Activated naive CD4-positive, alpha-beta T cell treated with anti-CD3 and anti-CD28 coated beads, Interleukin-2, amount 10 ng/mL, durations not matched to agents 7 days and 5 days (primary cell): ENCODE measurements at regions not wholly inside any gene's neighbourhood (a gene's known extent, or its start where the extent isn't known, plus 50 kb on each side); places are given as distances from the start of the nearest gene placed in this dataset.
"Not testable (repeated sequence)": the region's sequence is repeated elsewhere in the genome, so short reads cannot be mapped to it uniquely, and the experiment has no call there.

Experiments
- CTCF ChIA-PET: fragments of 350-600 bp; sonication (Branson Sonifier 250); formaldehyde crosslinking; loops from one replicate; lab custom pipeline; 2021; ENCODE audit warnings: antibody characterized with exemption; lab: Charles Lee
- DNase-seq: peaks from one replicate; pipeline ENCODE4 v3.0.0-alpha.2; 2020
- H3K27ac Mint-ChIP-seq: one replicate; pipeline ENCODE4 v1.8.0; 2021; ENCODE audit warnings: mild to moderate bottlenecking, moderate library complexity, mixed read lengths
- H3K27me3 Mint-ChIP-seq: one replicate; pipeline ENCODE4 v1.8.0; 2021; ENCODE audit warnings: mild to moderate bottlenecking, mixed read lengths
- H3K36me3 Mint-ChIP-seq: one replicate; pipeline ENCODE4 v1.8.0; 2021; ENCODE audit warnings: mixed read lengths
- H3K4me1 Mint-ChIP-seq: one replicate; pipeline ENCODE4 v1.8.0; 2021; ENCODE audit warnings: mixed read lengths
- H3K4me3 Mint-ChIP-seq: one replicate; pipeline ENCODE4 v1.8.0; 2021; ENCODE audit warnings: mild to moderate bottlenecking, moderate library complexity, mixed read lengths
- H3K9me3 Mint-ChIP-seq: one replicate; pipeline ENCODE4 v1.8.0; 2021; ENCODE audit warnings: mixed read lengths

DNA sequence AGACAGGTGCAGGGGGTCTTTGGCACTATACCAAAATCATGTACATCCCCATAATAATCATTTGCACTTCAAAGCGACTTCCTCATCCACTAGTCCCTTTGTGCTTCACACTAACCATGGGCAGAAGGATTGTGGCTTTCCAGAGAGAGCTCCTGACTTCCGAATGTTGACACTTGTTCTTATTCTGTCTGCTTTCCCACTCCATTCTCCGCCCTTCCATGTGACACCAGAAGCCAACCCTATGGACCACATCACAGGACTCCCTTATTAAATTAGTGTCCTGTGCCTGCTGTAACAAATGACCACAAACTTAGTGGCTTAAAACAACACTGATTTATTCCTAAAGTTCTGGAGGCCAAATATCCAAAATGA is 91.6 kb downstream of the CMC2 start:
- Mint-ChIP-seq H3K27ac (no peak overlapping the region), H3K4me3 (no peak overlapping the region), H3K9me3 (peaks cover 6% of the 10 kb centered on the region), H3K36me3 (no peaks in the 10 kb centered on the region), H3K27me3 (peaks cover 13% of the 10 kb centered on the region), H3K4me1 (no peaks in the 10 kb centered on the region)
- DNase-seq = no peak
- CTCF ChIA-PET = no interaction called here

DNA sequence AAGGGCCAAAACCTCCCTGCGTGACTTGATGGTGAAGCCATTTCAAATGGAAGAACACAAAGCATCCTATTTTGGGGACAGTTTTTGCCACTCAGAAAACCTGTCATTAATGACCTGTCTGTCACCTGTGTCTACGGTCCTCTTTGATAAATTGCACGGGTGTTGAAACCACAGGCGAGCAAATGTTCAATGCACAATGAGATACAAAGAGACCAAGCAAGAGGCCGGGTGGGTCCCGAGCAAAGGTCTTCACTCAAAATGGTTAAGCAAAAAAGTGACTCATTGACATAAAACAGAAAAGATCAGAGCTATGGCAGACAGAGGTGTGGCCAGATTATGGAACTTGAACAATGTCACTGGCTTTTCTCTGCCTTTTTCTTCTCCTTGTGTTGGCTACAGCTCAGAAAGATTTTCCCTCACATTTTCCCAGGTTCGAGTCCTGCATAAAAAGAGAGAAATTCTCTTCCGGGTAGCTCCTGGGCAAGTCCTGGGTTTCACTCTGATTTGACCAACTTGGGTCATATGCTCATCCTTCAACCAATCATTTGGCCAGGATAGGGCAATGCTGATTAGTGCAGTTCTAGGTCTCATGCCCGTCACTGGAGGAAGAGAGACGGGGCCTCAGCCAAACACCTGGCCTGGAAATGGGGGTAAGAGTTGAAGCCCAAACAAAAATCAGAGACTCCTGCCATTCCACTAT is 92.2 kb downstream of the CMC2 start:
- H3K4me3 Mint-ChIP-seq = no peak overlapping the region
- peaks cover 13% of the 10 kb centered on the region for H3K27me3 Mint-ChIP-seq
- CTCF ChIA-PET = no interaction called here
- DNase-seq = no peak
- no peaks in the 10 kb centered on the region for H3K36me3 Mint-ChIP-seq
- H3K4me1 Mint-ChIP-seq = no peaks in the 10 kb centered on the region
- H3K27ac Mint-ChIP-seq = no peak overlapping the region
- peaks cover 6% of the 10 kb centered on the region for H3K9me3 Mint-ChIP-seq

DNA sequence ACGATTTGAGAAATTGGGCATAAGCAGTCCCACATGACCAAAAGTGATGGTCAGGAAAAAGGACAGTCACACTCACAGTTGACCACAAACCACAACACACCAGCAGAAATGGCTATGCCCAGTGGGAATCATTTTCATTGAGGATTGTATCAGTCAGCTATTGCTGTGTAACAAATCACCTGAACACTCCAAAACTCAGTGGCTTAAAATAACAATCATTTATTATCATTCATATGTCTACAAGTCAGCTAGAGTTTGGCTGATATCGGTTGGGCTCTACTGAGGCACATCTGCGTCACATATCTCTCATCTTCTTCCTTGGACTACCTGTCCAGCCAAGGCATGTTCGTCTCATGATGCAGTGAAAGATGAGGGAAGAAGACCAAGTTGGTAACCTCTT is 93.3 kb downstream of the CMC2 start:
- H3K27ac Mint-ChIP-seq = no peak overlapping the region
- peaks cover 14% of the 10 kb centered on the region for H3K27me3 Mint-ChIP-seq
- H3K36me3 Mint-ChIP-seq = no peaks in the 10 kb centered on the region
- H3K4me3 Mint-ChIP-seq = no peak overlapping the region
- H3K9me3 Mint-ChIP-seq = peaks cover 6% of the 10 kb centered on the region
- no peaks in the 10 kb centered on the region for H3K4me1 Mint-ChIP-seq
- CTCF ChIA-PET = no interaction called here
- no peak for DNase-seq

DNA sequence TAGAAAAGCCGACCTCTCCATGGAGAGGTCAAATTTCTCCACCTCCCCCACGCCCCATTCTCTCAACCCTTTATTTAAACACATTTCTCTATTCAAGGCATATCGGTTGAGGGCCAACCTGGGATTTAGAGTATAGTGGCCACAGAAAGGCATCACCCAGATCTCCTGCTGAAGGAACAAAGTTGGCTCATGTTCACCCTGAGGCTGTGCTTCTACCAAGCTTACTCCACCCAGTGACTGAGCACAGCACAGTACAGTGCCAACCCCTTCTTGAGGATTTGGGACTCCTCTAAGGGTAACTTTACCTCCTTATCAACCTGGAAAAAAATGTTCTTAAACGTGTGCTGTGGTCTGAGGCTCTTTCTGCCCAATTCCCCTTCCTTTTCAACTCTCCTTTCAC is 94.0 kb downstream of the CMC2 start:
- Mint-ChIP-seq H3K36me3 (no peaks in the 10 kb centered on the region), H3K27me3 (peaks cover 18% of the 10 kb centered on the region), H3K9me3 (peaks cover 6% of the 10 kb centered on the region), H3K27ac (no peak overlapping the region), H3K4me1 (no peaks in the 10 kb centered on the region), H3K4me3 (no peak overlapping the region)
- CTCF ChIA-PET = no interaction called here
- DNase-seq = no peak

DNA sequence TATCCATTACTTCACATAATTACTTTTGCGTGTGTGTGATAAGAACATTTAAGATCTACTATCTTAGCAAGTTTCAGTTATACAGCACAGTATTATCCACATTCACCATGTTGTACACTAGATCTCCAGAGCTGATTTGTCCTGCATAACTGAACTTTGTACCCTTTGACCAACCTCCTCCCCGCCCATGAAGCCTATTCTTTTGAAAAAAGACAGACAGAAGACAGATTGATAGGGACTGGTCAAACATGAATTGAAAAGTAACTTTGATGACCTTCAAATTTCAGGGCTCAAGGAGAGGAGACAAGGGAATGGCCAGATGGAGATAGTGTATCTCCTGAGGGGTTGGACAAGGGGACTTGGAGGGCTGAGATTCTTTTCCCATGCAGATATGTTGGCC is 96.3 kb downstream of the CMC2 start:
- DNase-seq = no peak
- Mint-ChIP-seq H3K36me3 (no peaks in the 10 kb centered on the region), H3K4me3 (no peak overlapping the region), H3K27me3 (peaks cover 18% of the 10 kb centered on the region), H3K27ac (no peak overlapping the region), H3K9me3 (peaks cover 6% of the 10 kb centered on the region), H3K4me1 (no peaks in the 10 kb centered on the region)
- CTCF ChIA-PET = interaction anchor here (0.6 to 0.7 kb wide), 2 partner anchors 14 to 40 kb away, joined by 3 read pairs; no protein-coding TSS in a partner anchor

DNA sequence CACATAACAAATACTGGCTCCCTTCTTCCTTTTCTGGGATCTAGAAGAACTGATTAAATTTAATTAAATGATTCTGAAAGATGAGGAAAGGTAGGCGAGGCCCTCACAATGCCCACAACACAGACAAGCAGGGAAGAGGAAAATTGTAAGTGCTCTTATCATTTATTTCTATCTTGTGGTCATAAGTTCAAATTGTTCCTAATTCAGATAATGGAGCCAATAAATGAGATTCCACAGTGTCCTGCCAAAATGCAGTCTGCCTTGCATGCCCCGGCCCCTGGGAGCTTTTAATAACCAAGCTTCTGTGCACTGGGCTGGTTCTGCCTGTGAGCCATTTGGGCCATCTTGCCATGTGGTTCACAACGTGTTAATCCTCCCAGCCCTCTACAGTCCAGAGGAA is 97.0 kb downstream of the CMC2 start:
- H3K4me3 Mint-ChIP-seq = no peak overlapping the region
- no peak for DNase-seq
- CTCF ChIA-PET = interaction anchor here (0.7 kb wide), 1 partner anchor 15 kb away, joined by 3 read pairs; no protein-coding TSS in a partner anchor
- H3K9me3 Mint-ChIP-seq = peaks cover 6% of the 10 kb centered on the region
- peaks cover 18% of the 10 kb centered on the region for H3K27me3 Mint-ChIP-seq
- no peaks in the 10 kb centered on the region for H3K4me1 Mint-ChIP-seq
- H3K36me3 Mint-ChIP-seq = no peaks in the 10 kb centered on the region
- no peak overlapping the region for H3K27ac Mint-ChIP-seq

DNA sequence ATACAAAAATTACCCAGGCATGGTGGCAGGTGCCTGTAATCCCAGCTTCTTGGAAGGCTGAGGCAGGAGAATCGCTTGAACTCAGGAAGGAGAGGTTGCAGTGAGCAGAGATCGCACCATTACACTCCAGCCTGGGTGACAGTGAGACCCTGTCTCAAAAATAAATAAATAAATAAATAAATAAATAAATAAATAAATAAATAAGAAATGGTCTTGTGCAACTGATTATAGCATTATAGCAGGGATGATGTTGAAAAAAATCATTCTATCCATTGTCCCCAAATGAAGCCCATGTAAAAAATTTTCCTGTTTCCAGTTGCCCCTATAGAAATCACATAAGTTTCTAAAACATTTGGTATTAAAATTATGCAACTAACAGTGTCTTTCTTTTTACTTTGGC is 100.5 kb downstream of the CMC2 start:
- H3K27me3 Mint-ChIP-seq, CTCF ChIA-PET, H3K4me3 Mint-ChIP-seq, H3K4me1 Mint-ChIP-seq, H3K9me3 Mint-ChIP-seq, DNase-seq, H3K36me3 Mint-ChIP-seq, H3K27ac Mint-ChIP-seq: not testable (repeated sequence)

DNA sequence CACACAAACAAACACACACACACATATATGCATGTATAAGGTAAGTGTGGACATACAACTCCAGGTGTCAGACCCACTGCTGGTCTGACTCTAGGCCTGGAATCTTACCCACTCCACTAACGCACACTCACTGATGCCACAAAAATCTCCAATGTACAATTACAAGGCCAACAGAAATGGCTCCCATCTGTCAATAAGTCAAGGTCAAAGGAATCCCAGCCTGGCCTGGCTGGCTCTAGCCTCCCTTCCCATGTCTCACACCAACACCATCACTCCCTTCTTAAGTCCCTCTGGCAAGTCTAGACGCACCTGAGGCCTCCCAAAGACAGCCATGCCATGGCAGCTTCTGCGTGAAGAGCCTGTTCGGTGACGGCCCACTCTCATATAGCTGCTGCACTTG is 99.2 kb upstream of the CDYL2 start:
- H3K36me3 Mint-ChIP-seq = no peaks in the 10 kb centered on the region

DNA sequence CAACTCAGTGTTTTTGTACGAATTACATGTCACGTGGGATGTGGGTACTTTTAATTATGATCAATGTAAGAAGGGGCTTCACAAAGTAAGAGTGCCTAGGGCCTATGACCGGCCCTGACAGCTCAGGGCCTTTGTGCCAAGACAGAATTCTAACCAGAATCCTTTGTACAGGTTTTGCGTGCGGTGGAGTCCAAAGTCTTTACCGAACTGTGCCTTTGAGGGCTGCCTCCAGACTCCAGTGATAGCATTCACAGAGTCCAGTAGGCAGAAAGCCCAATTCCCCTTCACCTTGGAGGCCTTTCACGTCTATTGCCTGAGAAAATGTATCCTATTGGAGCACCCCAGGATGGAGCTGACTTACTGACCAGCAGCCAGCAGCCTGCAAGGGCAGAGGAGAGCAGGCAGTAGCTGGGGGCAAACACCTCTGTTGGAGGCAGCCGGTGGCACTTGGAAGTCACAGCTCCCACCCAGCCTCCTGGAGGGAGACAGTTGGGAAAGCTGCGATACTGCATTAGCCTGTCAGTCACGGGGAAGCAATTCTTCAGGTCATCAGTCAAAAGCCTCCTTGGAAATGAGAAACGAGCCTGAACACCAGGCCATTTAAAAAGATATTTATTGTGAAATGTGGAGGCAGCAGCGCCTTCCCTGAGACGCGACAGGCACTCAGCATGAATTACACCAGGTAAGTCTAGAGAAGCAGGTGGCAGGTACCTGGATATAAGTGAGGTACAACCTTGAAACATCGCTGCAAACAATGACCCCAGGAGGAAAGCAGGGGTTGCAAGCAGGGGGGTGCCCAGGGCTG is 98.1 kb upstream of the CDYL2 start:
- Mint-ChIP-seq H3K4me1 (no peaks in the 10 kb centered on the region), H3K27me3 (no peaks in the 10 kb centered on the region), H3K36me3 (no peaks in the 10 kb centered on the region), H3K4me3 (no peak overlapping the region), H3K9me3 (no peaks in the 10 kb centered on the region), H3K27ac (no peak overlapping the region)
- CTCF ChIA-PET = no interaction called here
- DNase-seq = no peak

More for the DNA sequence above, 99.2 kb upstream of the CDYL2 start:
- no peak overlapping the region for H3K27ac Mint-ChIP-seq
- no peak for DNase-seq
- CTCF ChIA-PET = no interaction called here
- H3K4me1 Mint-ChIP-seq = no peaks in the 10 kb centered on the region
- no peaks in the 10 kb centered on the region for H3K9me3 Mint-ChIP-seq
- peaks cover 5% of the 10 kb centered on the region for H3K27me3 Mint-ChIP-seq
- no peak overlapping the region for H3K4me3 Mint-ChIP-seq

DNA sequence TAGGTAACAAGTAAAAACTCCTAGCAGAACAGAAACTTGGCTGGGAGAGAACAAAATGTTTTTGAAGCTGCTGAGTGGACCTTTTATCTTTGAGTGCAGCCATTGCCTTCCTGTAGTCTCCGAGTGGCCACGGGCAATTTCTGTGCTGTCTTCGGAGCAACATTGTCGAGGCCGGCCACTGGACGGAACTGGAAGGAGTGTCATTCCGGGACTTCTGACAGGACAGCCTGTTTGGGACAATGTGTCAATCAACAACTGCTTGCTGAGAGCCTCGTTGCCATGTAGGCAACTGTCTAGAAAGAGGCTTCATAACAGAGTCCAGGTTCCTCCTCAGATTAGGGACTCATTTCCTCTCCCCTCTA is 96.2 kb upstream of the CDYL2 start:
- CTCF ChIA-PET = no interaction called here
- DNase-seq = no peak
- no peaks in the 10 kb centered on the region for H3K36me3 Mint-ChIP-seq
- no peak overlapping the region for H3K4me3 Mint-ChIP-seq
- no peaks in the 10 kb centered on the region for H3K4me1 Mint-ChIP-seq
- no peaks in the 10 kb centered on the region for H3K9me3 Mint-ChIP-seq
- no peaks in the 10 kb centered on the region for H3K27me3 Mint-ChIP-seq
- no peak overlapping the region for H3K27ac Mint-ChIP-seq

DNA sequence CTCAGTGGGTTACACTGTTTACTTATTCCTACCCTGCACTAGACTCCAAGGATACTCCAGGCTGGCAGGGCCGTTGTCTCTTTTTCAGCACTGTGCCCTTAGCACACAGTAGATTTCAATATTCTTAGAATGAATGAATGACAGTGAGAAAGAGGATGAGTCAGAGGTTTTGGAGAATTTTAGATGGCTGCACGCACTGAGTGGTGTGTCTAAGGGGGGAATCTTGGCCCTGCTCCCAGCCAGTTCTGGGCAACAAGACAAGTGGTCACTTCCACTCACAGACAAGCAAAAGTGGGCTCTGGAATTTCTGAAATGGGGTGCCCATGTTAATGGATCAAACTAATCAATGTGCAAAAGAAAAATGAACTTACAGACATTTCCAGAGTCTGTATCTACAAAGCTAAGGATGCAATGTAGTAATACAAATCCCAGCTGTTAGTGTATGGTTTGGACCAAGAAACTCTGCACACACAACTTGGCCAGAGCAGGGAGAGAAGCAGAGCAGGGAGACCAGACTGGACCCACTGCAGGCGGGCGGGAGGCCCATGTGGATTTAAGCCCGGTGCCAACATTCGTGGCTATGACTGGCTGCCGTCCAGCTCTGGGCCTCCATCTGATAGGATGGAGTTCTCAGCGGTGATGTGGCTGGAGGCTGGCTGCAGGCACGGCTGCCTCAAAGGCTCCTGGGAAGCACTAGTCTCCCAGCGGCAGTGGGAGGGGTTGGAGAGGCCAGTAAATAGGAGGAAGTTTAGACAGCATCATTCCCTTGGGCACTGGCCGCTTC is 95.6 kb upstream of the CDYL2 start:
- no peak overlapping the region for H3K27ac Mint-ChIP-seq
- no peaks in the 10 kb centered on the region for H3K36me3 Mint-ChIP-seq
- H3K27me3 Mint-ChIP-seq = no peaks in the 10 kb centered on the region
- no peak overlapping the region for H3K4me3 Mint-ChIP-seq
- H3K9me3 Mint-ChIP-seq = no peaks in the 10 kb centered on the region
- no peak for DNase-seq
- CTCF ChIA-PET = no interaction called here
- H3K4me1 Mint-ChIP-seq = no peaks in the 10 kb centered on the region

DNA sequence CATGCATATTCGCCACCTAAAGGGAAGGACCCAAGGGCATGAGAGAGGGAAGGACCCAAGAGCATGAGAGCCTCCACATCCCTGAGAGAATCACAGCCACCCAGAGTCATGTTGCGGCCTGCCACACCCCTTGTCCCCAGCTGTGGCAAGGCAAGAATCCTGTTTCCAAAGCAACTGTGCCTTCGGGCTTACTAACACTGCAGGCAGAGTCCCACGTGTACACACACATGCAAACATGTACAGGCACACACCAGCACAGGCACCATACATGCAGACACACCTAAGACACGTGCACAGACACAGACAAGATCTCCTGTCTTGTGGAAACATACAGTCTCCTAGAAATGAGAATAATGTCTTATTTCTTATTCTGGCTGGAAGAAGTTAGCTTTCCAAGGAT is 92.4 kb upstream of the CDYL2 start:
- CTCF ChIA-PET = no interaction called here
- Mint-ChIP-seq H3K36me3 (no peaks in the 10 kb centered on the region), H3K9me3 (no peaks in the 10 kb centered on the region), H3K27ac (no peak overlapping the region), H3K4me1 (no peaks in the 10 kb centered on the region), H3K27me3 (no peaks in the 10 kb centered on the region), H3K4me3 (no peak overlapping the region)
- DNase-seq = no peak

DNA sequence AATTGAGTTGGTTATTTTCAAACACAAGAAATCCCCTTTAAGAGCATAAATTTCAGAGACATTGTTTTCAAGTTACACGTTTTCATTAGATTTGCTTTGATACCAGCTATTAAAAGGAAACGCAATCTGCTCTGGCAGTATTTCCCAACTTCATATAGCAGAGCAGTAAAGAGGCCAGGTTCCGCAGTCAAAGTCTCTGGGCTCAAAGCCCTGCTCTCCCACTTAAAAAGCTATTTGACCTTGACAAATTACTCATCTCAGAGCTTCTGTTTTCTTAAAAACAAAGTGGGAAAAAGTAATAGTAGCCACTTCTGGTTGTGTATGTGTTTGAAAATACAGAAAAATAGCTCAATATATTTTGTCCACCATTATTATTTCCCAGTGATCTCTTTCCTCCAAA is 89.7 kb upstream of the CDYL2 start:
- H3K9me3 Mint-ChIP-seq = no peaks in the 10 kb centered on the region
- no peaks in the 10 kb centered on the region for H3K27me3 Mint-ChIP-seq
- CTCF ChIA-PET = no interaction called here
- no peaks in the 10 kb centered on the region for H3K4me1 Mint-ChIP-seq
- H3K4me3 Mint-ChIP-seq = no peak overlapping the region
- no peak for DNase-seq
- no peaks in the 10 kb centered on the region for H3K36me3 Mint-ChIP-seq
- H3K27ac Mint-ChIP-seq = no peak overlapping the region

DNA sequence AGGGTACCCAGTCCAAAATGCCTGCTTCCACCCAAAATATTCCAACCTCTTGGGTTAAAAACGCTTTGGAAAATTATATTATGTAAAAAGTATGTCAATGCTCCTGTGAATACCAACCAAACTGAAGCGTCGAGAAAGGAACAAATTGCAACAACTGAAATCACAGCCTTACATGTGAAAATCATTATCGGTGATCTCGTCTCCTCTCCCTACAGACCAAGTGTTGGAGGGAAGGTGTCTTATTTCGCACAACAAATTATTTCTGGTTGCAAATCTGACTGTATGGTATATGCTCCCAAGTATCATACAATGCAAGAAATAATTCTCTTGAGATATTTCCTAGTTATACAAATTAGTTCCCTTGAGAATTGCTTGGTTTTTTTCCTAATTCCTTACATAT is 89.3 kb upstream of the CDYL2 start:
- no peaks in the 10 kb centered on the region for H3K27me3 Mint-ChIP-seq
- no peak overlapping the region for H3K27ac Mint-ChIP-seq
- H3K9me3 Mint-ChIP-seq = no peaks in the 10 kb centered on the region
- H3K36me3 Mint-ChIP-seq = no peaks in the 10 kb centered on the region
- CTCF ChIA-PET = no interaction called here
- H3K4me1 Mint-ChIP-seq = no peaks in the 10 kb centered on the region
- DNase-seq = no peak
- H3K4me3 Mint-ChIP-seq = no peak overlapping the region
